HCT116 (cell line): ENCODE measurements at regions not wholly inside any gene's neighbourhood (a gene's known extent, or its start where the extent isn't known, plus 50 kb on each side); places are given as distances from the start of the nearest gene placed in this dataset.

ENCODE experiments used
- ATAC-seq: fragments of 200-7000 bp; cut with Tn5 transposase; 2 replicates; pipeline ENCODE4 v1.9.1; 2020; ENCODE audit warnings: mild to moderate bottlenecking, moderate library complexity
- BruUV-seq: library from RNA; stranded (reverse); fragments of 400-500 nt; replicated peaks from 2 replicates; lab custom pipeline; 2021; lab: Mats Ljungman, UMichigan
- CTCF ChIA-PET: fragments of 300-600 bp; sonication (Branson Sonifier 250); formaldehyde crosslinking; loops from one replicate; lab custom pipeline; 2021; ENCODE audit warnings: antibody characterized with exemption; lab: Charles Lee
- POLR2A ChIA-PET: fragments of 300-600, 350-600 bp; sonication (Branson Sonifier 250); formaldehyde crosslinking; loops from one replicate; lab custom pipeline; 2021; ENCODE audit warnings: antibody characterized with exemption; lab: Charles Lee
- RAD21 ChIA-PET, 2 experiments: fragments of 300-600 bp; sonication (Branson Sonifier 250); formaldehyde crosslinking; loops; one replicate each; lab custom pipeline; 2023; ENCODE audit warnings: low total read pairs in 2 of 2; ENCODE audit not compliant: uncharacterized antibody in 2 of 2, unreplicated experiment in 2 of 2, low non-redundant PET in 1 of 2; lab: Charles Lee
- DNase-seq: peaks from one replicate; pipeline ENCODE4 v3.0.0-alpha.2; 2010; ENCODE audit warnings: low read depth, low spot score
- H2AFZ ChIP-seq: fragments of 200-600 bp; shearing (Covaris generic), sonication (generic); 2 replicates; pipeline ENCODE4 v1.6.1; 2017; ENCODE audit warnings: low read depth, mixed run types, mixed read lengths, antibody characterized with exemption, low read length; ENCODE audit not compliant: poor library complexity, severe bottlenecking
- H3K27ac ChIP-seq: 2 replicates; pipeline ENCODE4 v1.5.1; 2012; ENCODE audit warnings: low read depth, low read length
- H3K27me3 ChIP-seq: fragments of 200-600 bp; sonication (generic); 2 replicates; pipeline ENCODE4 v1.6.1; 2016; ENCODE audit warnings: mixed run types, low read length, mixed read lengths; ENCODE audit not compliant: insufficient read depth
- H3K36me3 ChIP-seq, 2 experiments: fragments of 200-500 bp in 1 of 2; fragments of 200-600 bp in 1 of 2; sonication (Bioruptor generic) in 1 of 2; sonication (generic) in 1 of 2; 2 replicates each; pipeline versions ENCODE4 v1.5.1 to v1.6.1; 2014 to 2016; ENCODE audit warnings: low read length in 2 of 2, inconsistent platforms in 1 of 2, mixed read lengths in 1 of 2, mixed run types in 1 of 2; ENCODE audit not compliant: insufficient read depth in 2 of 2, control insufficient read depth in 1 of 2
- H3K4me1 ChIP-seq, 2 experiments: fragments of 200-600 bp in 1 of 2; sonication (generic) in 1 of 2; 2 replicates each; pipeline versions ENCODE4 v1.5.1 to v1.6.1; 2012 to 2017; ENCODE audit warnings: low read length in 2 of 2, inconsistent platforms in 1 of 2, mild to moderate bottlenecking in 1 of 2, mixed read lengths in 1 of 2, mixed run types in 1 of 2, moderate library complexity in 1 of 2; ENCODE audit not compliant: insufficient read depth in 2 of 2, control insufficient read depth in 1 of 2
- H3K4me2 ChIP-seq: fragments of 200-600 bp; sonication (generic); 2 replicates; pipeline ENCODE4 v1.6.1; 2017; ENCODE audit warnings: mixed run types, low read length, mixed read lengths
- H3K4me3 ChIP-seq, 2 experiments: fragments of 200-600 bp in 1 of 2; sonication (generic) in 1 of 2; replicated peaks in 1 of 2; 2 replicates each; pipeline ENCODE4 v1.5.1; 2011 to 2016; ENCODE audit warnings: low read length in 2 of 2, control low read depth in 1 of 2, low read depth in 1 of 2, mild to moderate bottlenecking in 1 of 2, mixed read lengths in 1 of 2, mixed run types in 1 of 2
- H3K79me2 ChIP-seq: fragments of 200-600 bp; sonication (generic); 2 replicates; pipeline ENCODE4 v1.6.1; 2017; ENCODE audit warnings: mild to moderate bottlenecking, mixed run types, low read length, moderate library complexity, mixed read lengths; ENCODE audit not compliant: insufficient read depth
- H3K9ac ChIP-seq: fragments of 200-600 bp; sonication (generic); 2 replicates; pipeline ENCODE4 v1.6.1; 2016; ENCODE audit warnings: low read length, mixed read lengths
- H3K9me2 ChIP-seq: fragments of 200-600 bp; sonication (generic), shearing (Covaris generic); 2 replicates; pipeline ENCODE4 v1.6.1; 2017; ENCODE audit warnings: mixed run types, mild to moderate bottlenecking, moderate library complexity; ENCODE audit not compliant: insufficient read depth
- H3K9me3 ChIP-seq, 2 experiments: fragments of 200-500 bp in 1 of 2; fragments of 200-600 bp in 1 of 2; sonication (Bioruptor generic) in 1 of 2; sonication (generic) in 1 of 2; 2 replicates each; pipeline ENCODE4 v1.6.1; 2014 to 2017; ENCODE audit warnings: low read length in 2 of 2, mixed read lengths in 2 of 2, inconsistent platforms in 1 of 2, low read depth in 1 of 2, mild to moderate bottlenecking in 1 of 2, mixed run types in 1 of 2, moderate library complexity in 1 of 2; ENCODE audit not compliant: control insufficient read depth in 1 of 2, insufficient read depth in 1 of 2
- H4K20me1 ChIP-seq: fragments of 200-600 bp; sonication (generic), shearing (Covaris generic); 2 replicates; pipeline ENCODE4 v1.6.1; 2017; ENCODE audit warnings: mixed run types, mild to moderate bottlenecking, moderate library complexity; ENCODE audit not compliant: insufficient read depth
- ATF3 ChIP-seq: IDR thresholded peaks from 2 replicates; pipeline ENCODE4 v1.6.1; 2012
- CBX3 ChIP-seq: IDR thresholded peaks from 2 replicates; pipeline ENCODE4 v1.6.1; 2012; ENCODE audit warnings: low read depth
- EGR1 ChIP-seq: IDR thresholded peaks from 2 replicates; pipeline ENCODE4 v1.6.1; 2012; ENCODE audit warnings: low read depth
- ELF1 ChIP-seq: IDR thresholded peaks from 2 replicates; pipeline ENCODE4 v1.6.1; 2012; ENCODE audit warnings: low read depth, borderline replicate concordance
- EZH2 ChIP-seq: fragments of 200-600 bp; sonication (generic); IDR thresholded peaks from 2 replicates; pipeline ENCODE4 v1.6.1; 2017; ENCODE audit warnings: antibody characterized with exemption, mixed run types
- JUND ChIP-seq: IDR thresholded peaks from 2 replicates; pipeline ENCODE4 v1.6.1; 2012
- MAX ChIP-seq: IDR thresholded peaks from 2 replicates; pipeline ENCODE4 v1.6.1; 2012
- SRF ChIP-seq: IDR thresholded peaks from 2 replicates; pipeline ENCODE4 v1.6.1; 2012; ENCODE audit warnings: low read depth
- TCF7L2 ChIP-seq: IDR thresholded peaks from 2 replicates; pipeline ENCODE4 v1.7.0; 2011; ENCODE audit warnings: borderline replicate concordance, inconsistent platforms; ENCODE audit not compliant: insufficient read depth, insufficient read length; ENCODE audit errors: extremely low read depth
- ZBTB33 ChIP-seq: IDR thresholded peaks from 2 replicates; pipeline ENCODE4 v1.6.1; 2011; ENCODE audit warnings: mild to moderate bottlenecking, low read length, moderate library complexity; ENCODE audit not compliant: insufficient replicate concordance; ENCODE audit errors: extremely low read depth
- intact Hi-C: fragments of 100-400 bp; cut with micrococcal nuclease; formaldehyde crosslinking; loops from 2 replicates; pipeline ENCODE4 v1.10.0; 2022

GRCh38 chr2:228581731-228582130 is 400.2 kb upstream of the SPHKAP start:
- H2AFZ ChIP-seq = no peak overlapping the region
- no peak overlapping the region for H3K9ac ChIP-seq
- no peaks in the 10 kb centered on the region for H4K20me1 ChIP-seq
- H3K4me2 ChIP-seq = no peak overlapping the region
- no TSS peak for BruUV-seq
- H3K9me3 ChIP-seq = no peaks in the 10 kb centered on the region
- no peaks in the 10 kb centered on the region for H3K4me1 ChIP-seq
- ChIA-PET RAD21 (no interaction called here), CTCF (no interaction called here), POLR2A (no interaction called here)
- H3K27me3 ChIP-seq = no peaks in the 10 kb centered on the region
- no peaks in the 10 kb centered on the region for H3K79me2 ChIP-seq
- H3K36me3 ChIP-seq = no peaks in the 10 kb centered on the region
- TF ChIP-seq ATF3 (no peak), ZBTB33 (no peak), TCF7L2 (no peak), JUND (no peak), SRF (no peak), ELF1 (no peak), EGR1 (no peak), MAX (no peak), CBX3 (no peak), EZH2 (no peak)
- H3K9me2 ChIP-seq = no peaks in the 10 kb centered on the region
- DNase-seq (no peak), ATAC-seq (no peak)
- H3K27ac ChIP-seq = no peak overlapping the region
- no peak overlapping the region for H3K4me3 ChIP-seq
- intact Hi-C loops = no loop called here
